BLaER1 treated with 17β-estradiol and CSF1 and Interleukin-3, amounts not matched to agents 10 nM and 100 nM (cell line): ENCODE measurements at regions not wholly inside any gene's neighbourhood (a gene's known extent, or its start where the extent isn't known, plus 50 kb on each side); places are given as distances from the start of the nearest gene placed in this dataset.

Experiments
- H3K27ac ChIP-seq, 11 experiments: shearing (Covaris generic); formaldehyde crosslinking; 2 replicates each; pipeline ENCODE4 v1.8.1; 2022
- H3K27me3 ChIP-seq, 11 experiments: shearing (Covaris generic); formaldehyde crosslinking; 2 replicates each; pipeline ENCODE4 v1.8.1; 2022
- H3K36me3 ChIP-seq, 11 experiments: shearing (Covaris generic); formaldehyde crosslinking; 2 replicates each; pipeline ENCODE4 v1.8.1; 2022
- H3K4me1 ChIP-seq, 10 experiments: shearing (Covaris generic); formaldehyde crosslinking; 2 replicates each; pipeline ENCODE4 v1.8.1; 2022
- H3K4me2 ChIP-seq, 11 experiments: shearing (Covaris generic); formaldehyde crosslinking; 2 replicates each; pipeline ENCODE4 v1.8.1; 2022
- H3K4me3 ChIP-seq, 10 experiments: shearing (Covaris generic); formaldehyde crosslinking; 2 replicates each; pipeline ENCODE4 v1.8.1; 2022
- H3K9ac ChIP-seq, 11 experiments: shearing (Covaris generic); formaldehyde crosslinking; 2 replicates each; pipeline ENCODE4 v1.8.1; 2022
- H3K9me3 ChIP-seq, 11 experiments: shearing (Covaris generic); formaldehyde crosslinking; replicated peaks in 1 of 11; 2 replicates each; pipeline ENCODE4 v1.8.1; 2022
- H4K20me1 ChIP-seq, 11 experiments: shearing (Covaris generic); formaldehyde crosslinking; 2 replicates each; pipeline ENCODE4 v1.8.1; 2022
- Cebpa-rat ChIP-seq, 11 experiments: shearing (Covaris generic); IDR thresholded peaks; 2 replicates each; pipeline ENCODE4 v1.8.1; 2022

DNA sequence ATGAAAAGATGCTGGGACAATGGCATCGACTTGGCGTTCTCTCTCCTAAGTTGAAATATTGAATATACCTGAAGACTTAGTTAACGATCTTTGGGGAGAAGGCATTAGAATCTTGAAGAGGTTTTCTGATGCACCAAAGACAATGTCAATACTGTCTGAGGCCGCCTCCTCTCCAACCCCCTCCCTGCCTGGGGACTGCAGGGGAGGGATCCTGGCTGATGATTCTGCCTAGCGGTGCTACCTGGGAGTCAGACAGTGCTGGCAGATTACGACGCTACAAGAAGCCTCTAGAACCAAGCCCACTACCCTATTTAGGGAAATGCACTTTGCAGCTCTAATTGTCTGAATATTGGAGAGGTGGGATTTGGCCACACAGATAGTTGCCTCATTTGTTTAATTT lies 145.6 kb upstream of the HABP2 start:
- no peaks in the 10 kb centered on the region for H4K20me1 ChIP-seq
- no peaks in the 10 kb centered on the region for H3K36me3 ChIP-seq
- H3K4me1 ChIP-seq: peaks cover 0 to 4% (median 0%) of the 10 kb centered on the region in 10 experiments; a peak in 2 of 20 replicates
- no peak overlapping the region for H3K4me3 ChIP-seq
- no peak overlapping the region for H3K9ac ChIP-seq
- no peak for TF ChIP-seq Cebpa-rat (IDR thresholded peaks at IDR 0.05)
- H3K9me3 ChIP-seq: peaks cover 0 to 10% (median 0%) of the 10 kb centered on the region in 11 experiments; a peak in 1 of 22 replicates
- no peak overlapping the region for H3K27ac ChIP-seq
- no peaks in the 10 kb centered on the region for H3K27me3 ChIP-seq
- no peak overlapping the region for H3K4me2 ChIP-seq

DNA sequence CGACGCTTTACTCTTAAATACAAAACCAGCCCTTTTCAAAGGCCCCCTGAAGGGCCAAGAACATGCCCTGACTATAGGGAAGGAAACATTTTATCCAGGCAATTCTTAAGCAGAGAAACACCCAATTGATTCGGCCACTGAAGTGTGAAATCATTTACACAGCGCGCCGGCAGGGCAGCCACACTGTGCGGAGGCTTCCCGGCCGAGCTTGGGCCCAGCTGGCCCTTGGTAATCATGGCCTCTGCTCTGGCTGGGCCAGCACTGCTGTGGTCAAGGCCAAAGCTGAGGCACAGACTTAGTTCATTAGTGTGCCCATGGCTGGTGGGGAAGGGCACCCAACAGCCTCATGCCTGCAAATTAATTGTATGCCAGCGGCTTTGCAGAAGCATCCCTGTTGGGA lies 143.7 kb upstream of the HABP2 start:
- TF ChIP-seq Cebpa-rat (IDR thresholded peaks at IDR 0.05): no peak
- Histone ChIP-seq H3K4me2 (no peak overlapping the region), H3K4me3 (no peak overlapping the region), H3K27me3 (no peaks in the 10 kb centered on the region), H3K9me3 (peaks cover 0 to 15% (median 3%) of the 10 kb centered on the region in 11 experiments; a peak in 7 of 22 replicates), H3K9ac (no peak overlapping the region), H3K36me3 (no peaks in the 10 kb centered on the region), H3K4me1 (no peaks in the 10 kb centered on the region; a peak in 2 of 20 replicates), H3K27ac (no peak overlapping the region), H4K20me1 (no peaks in the 10 kb centered on the region)

DNA sequence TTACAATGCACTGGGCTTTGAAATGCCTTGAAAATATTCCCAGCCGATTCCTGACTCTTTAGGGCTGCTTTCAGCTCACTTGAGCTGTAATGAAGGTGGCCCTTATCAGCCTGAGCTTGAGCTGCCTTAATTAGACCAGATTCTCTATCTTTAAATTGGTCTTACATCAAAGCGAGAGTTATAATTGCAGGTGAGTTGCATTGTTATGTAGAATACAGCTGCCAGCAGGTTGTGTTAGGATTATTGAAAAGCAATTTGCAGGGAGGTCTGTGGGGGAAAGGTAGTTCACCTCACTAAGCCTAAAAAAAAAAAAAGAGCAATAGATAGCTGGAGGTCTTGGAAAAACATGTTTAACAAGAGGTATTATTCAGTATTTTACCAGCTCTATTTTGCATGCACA lies 142.2 kb upstream of the HABP2 start:
- Histone ChIP-seq H3K27ac (no peak overlapping the region), H3K4me3 (no peak overlapping the region), H3K27me3 (no peaks in the 10 kb centered on the region), H3K4me2 (no peak overlapping the region), H4K20me1 (no peaks in the 10 kb centered on the region), H3K9ac (no peak overlapping the region), H3K36me3 (no peaks in the 10 kb centered on the region), H3K4me1 (no peaks in the 10 kb centered on the region; a peak in 2 of 20 replicates), H3K9me3 (peaks cover 0 to 16% (median 4%) of the 10 kb centered on the region in 11 experiments; a peak in 7 of 22 replicates)
- no peak for TF ChIP-seq Cebpa-rat (IDR thresholded peaks at IDR 0.05)

DNA sequence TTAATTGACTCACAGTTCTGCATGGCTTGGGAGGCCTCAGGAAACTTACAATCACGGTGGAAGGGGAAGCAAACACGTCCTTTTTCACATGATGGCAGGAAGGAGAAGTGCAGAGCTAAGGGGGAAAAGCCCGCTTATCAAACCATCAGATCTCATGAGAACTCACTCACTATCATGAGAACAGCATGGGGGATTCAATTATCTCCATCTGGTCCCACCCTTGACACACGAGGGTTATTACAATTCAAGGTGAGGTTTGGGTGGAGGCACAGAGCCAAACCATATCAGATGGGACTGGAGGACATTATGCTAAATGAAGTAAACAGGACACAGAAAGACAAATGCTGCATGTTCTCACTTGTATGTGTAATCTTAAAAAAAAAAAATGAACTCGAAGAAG lies 141.4 kb upstream of the HABP2 start:
- no peaks in the 10 kb centered on the region for H3K27me3 ChIP-seq
- no peak overlapping the region for H3K4me3 ChIP-seq
- peaks cover 0 to 16% (median 4%) of the 10 kb centered on the region in 11 experiments; a peak in 7 of 22 replicates for H3K9me3 ChIP-seq
- H3K36me3 ChIP-seq: no peaks in the 10 kb centered on the region
- H3K27ac ChIP-seq: no peak overlapping the region
- no peak for TF ChIP-seq Cebpa-rat (IDR thresholded peaks at IDR 0.05)
- H4K20me1 ChIP-seq: no peaks in the 10 kb centered on the region
- no peak overlapping the region for H3K4me2 ChIP-seq
- H3K4me1 ChIP-seq: no peaks in the 10 kb centered on the region; a peak in 2 of 20 replicates
- H3K9ac ChIP-seq: no peak overlapping the region

DNA sequence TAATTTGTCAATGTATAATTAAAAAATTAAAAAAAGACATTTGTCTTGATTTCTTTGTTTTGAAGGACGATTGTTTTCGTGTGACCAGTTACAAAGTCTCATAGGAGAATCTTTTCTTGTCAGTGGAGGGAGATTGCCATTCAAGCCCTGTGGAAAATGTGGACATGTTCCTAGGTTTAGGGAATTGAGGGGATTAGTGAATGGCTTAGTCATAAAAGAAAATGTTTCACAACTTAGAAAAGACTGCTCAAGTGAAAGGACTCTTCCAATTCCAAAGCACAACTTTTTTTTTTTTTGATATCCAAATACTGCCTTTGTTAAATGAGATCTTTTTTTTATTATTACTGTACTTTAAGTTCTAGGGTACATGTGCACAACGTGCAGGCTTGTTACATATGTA lies 140.7 kb upstream of the HABP2 start:
- Histone ChIP-seq H3K36me3 (no peaks in the 10 kb centered on the region), H3K9me3 (peaks cover 0 to 16% (median 4%) of the 10 kb centered on the region in 11 experiments; a peak in 7 of 22 replicates), H3K27me3 (no peaks in the 10 kb centered on the region), H3K9ac (no peak overlapping the region), H3K4me1 (no peaks in the 10 kb centered on the region; a peak in 2 of 20 replicates), H3K4me3 (no peak overlapping the region), H4K20me1 (no peaks in the 10 kb centered on the region), H3K4me2 (no peak overlapping the region), H3K27ac (no peak overlapping the region)
- no peak for TF ChIP-seq Cebpa-rat (IDR thresholded peaks at IDR 0.05)

DNA sequence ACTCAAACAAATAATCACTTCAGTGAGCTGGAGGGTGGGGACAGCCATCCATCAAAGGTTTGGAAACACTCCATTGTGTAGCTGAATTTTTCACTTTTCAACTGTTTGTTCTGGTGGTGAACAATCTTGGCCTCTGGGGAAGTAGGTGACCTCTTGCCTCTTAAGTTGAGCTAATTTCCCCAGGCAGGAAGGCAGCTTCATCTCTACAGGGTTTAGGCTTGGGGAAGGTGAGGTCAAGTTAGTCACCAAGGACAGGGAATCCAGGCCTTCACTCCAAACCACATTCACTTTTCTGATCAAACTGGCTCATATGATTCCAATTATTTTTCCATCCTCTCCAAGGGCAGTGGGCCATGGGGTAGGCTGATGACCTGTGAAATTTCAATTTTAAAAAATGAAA lies 138.3 kb upstream of the HABP2 start:
- H3K4me3 ChIP-seq: no peak overlapping the region
- H3K9ac ChIP-seq: no peak overlapping the region
- TF ChIP-seq Cebpa-rat (IDR thresholded peaks at IDR 0.05): no peak
- no peaks in the 10 kb centered on the region for H3K27me3 ChIP-seq
- no peak overlapping the region for H3K27ac ChIP-seq
- H3K36me3 ChIP-seq: no peaks in the 10 kb centered on the region
- no peaks in the 10 kb centered on the region; a peak in 2 of 20 replicates for H3K4me1 ChIP-seq
- H3K4me2 ChIP-seq: no peak overlapping the region
- H4K20me1 ChIP-seq: no peaks in the 10 kb centered on the region
- peaks cover 7 to 28% (median 12%) of the 10 kb centered on the region in 11 experiments for H3K9me3 ChIP-seq

DNA sequence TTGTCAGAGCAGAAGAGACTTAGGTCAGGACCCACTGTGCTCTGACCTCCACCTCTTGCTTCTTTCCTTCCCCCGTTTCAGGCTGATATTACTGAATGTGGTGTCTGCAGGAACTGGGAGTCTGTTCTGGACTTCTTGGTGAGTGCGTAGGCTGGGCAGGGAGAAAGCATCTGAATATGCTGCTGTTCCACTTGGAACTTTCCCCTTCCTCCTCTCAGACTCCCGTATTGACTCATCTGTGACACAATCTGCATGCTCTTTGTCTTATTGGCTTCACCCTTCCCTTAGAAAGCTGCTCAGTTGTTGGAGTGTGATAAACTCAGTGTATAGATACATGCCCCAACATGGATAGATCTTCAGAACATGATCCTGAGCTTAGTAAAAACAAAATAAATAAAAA lies 137.6 kb upstream of the HABP2 start:
- TF ChIP-seq Cebpa-rat (IDR thresholded peaks at IDR 0.05): no peak
- H3K9ac ChIP-seq: no peak overlapping the region
- H4K20me1 ChIP-seq: no peaks in the 10 kb centered on the region
- H3K27me3 ChIP-seq: no peaks in the 10 kb centered on the region
- H3K27ac ChIP-seq: no peak overlapping the region
- H3K36me3 ChIP-seq: no peaks in the 10 kb centered on the region
- H3K9me3 ChIP-seq: peaks cover 14 to 35% (median 19%) of the 10 kb centered on the region in 11 experiments
- H3K4me3 ChIP-seq: no peak overlapping the region
- no peaks in the 10 kb centered on the region; a peak in 2 of 20 replicates for H3K4me1 ChIP-seq
- H3K4me2 ChIP-seq: no peak overlapping the region; a peak in 1 of 22 replicates

DNA sequence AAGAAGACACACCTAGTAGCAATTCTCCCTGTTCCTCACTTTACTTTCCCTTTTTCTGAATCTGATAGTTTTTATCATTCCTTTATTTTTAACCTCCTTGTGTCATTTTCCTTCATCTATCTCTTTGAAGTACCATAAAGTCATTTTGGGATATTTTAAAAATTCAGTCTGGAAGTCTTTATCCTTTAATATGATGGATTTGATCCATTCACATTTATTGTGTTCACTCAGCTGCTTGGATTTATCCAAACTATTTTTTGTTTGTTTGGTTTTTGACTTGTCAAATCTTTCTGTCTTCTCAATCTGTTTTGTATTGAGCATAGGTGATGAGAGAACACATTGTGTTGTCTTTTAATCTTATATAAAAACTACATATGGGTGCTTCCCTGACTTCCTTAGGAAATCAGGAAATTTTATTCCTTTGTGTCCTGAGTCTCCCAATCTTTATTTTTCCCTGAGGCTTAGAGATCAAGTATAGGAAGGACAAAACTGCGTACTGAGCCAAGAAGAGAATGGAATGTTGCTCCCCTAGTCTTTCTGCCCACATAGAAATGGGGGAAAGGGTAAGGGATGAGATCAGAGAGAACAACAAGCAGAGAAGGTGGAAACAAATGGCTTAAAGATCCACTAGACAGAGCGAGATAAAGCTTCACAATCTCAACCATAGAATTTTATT lies 132.7 kb upstream of the HABP2 start:
- Histone ChIP-seq H3K9me3 (peaks cover 23 to 36% (median 28%) of the 10 kb centered on the region in 11 experiments), H3K9ac (no peak overlapping the region), H3K4me3 (no peak overlapping the region), H3K4me1 (no peaks in the 10 kb centered on the region; a peak in 1 of 20 replicates), H3K27me3 (no peaks in the 10 kb centered on the region), H3K27ac (no peak overlapping the region), H4K20me1 (no peaks in the 10 kb centered on the region), H3K4me2 (no peak overlapping the region), H3K36me3 (no peaks in the 10 kb centered on the region)
- TF ChIP-seq Cebpa-rat (IDR thresholded peaks at IDR 0.05): no peak

DNA sequence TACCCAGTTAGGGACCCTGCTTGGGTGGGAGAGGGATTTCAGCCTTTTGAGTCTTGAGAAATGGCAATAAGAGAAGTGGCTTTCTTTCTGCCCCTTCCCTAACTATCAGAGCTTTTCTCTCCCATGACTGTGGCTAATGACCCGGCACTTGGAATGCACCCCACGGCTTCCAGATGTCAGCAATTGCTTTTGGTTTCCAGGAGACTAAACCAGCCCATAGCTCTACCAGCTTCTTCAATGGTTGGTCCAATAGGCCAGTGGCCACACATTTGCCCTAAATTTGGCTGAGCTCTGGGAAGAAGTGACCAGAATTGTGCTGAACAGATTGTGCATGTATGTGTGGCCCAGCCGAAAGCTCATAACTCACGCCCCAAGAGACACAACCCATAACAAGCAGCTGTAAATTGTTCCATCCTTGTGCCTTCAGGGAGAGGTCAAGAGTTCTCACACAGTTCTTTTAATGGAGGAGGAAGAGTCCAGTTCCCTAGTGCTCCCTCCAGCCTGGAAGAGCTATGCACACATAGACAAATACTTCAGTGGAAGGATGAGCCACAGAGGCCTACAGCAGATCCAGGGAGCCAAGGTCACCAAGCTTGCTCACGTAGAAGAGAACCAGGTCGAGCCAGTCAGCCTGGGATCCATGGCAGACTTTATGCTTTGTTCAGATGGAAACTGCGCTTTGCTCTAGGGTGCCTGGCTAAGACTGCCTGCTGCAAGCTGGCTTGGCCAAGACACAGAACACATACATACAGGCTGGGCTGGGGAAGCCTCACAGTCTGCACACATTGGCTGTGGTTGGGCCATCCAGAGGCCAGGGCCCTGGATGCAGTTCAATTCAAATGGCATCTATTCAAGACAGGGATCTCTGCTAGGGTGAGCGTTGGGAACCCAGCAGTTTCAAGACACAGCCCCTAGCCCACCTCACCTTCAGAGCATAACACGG lies 131.8 kb upstream of the HABP2 start:
- H3K27me3 ChIP-seq: no peaks in the 10 kb centered on the region
- H3K9ac ChIP-seq: no peak overlapping the region
- H3K9me3 ChIP-seq: peaks cover 23 to 36% (median 28%) of the 10 kb centered on the region in 11 experiments
- H3K4me1 ChIP-seq: no peaks in the 10 kb centered on the region; a peak in 1 of 20 replicates
- H3K36me3 ChIP-seq: no peaks in the 10 kb centered on the region
- no peak overlapping the region for H3K4me2 ChIP-seq
- no peaks in the 10 kb centered on the region for H4K20me1 ChIP-seq
- no peak overlapping the region for H3K27ac ChIP-seq
- TF ChIP-seq Cebpa-rat (IDR thresholded peaks at IDR 0.05): no peak
- no peak overlapping the region for H3K4me3 ChIP-seq
